GM21526 (cell line): ENCODE measurements at regions not wholly inside any gene's neighbourhood (a gene's known extent, or its start where the extent isn't known, plus 50 kb on each side); places are given as distances from the start of the nearest gene placed in this dataset.
"Not testable (repeated sequence)": the region's sequence is repeated elsewhere in the genome, so short reads cannot be mapped to it uniquely, and the experiment has no call there.

Source experiments
- ATAC-seq: cut with Tn5 transposase; IDR thresholded peaks from one replicate; pipeline ENCODE4 v1.9.1; 2021; ENCODE audit warnings: moderate library complexity; ENCODE audit not compliant: unreplicated experiment, low FRiP score

- ATAC-seq: not testable (repeated sequence)
These were observed 156.4 kb upstream of the NR3C2 start for GRCh38 chr4:148598418-148599207.

DNA sequence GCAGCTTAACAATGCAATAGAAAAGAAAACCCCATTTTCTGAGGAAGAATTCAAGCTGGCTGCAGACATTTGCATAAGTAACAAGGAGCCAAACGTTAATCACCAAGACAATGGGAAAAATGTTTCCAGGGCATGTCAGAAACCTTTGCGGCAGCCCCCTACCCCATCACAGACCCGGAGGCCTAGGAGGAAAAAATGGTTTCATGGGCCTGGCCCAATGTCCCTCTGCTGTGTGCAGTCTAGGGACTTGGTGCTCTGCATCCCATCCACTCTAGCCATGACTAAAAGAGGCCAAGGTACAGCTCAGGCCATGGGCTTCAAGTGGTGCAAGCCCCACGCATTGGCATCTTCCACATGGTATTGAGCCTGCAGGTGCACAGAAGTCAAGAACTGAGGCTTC lies 147.0 kb upstream of the NR3C2 start:
- ATAC-seq: no peak

GRCh38 chr4:148575577-148575976 lies 133.4 kb upstream of the NR3C2 start:
- ATAC-seq: no peak

DNA sequence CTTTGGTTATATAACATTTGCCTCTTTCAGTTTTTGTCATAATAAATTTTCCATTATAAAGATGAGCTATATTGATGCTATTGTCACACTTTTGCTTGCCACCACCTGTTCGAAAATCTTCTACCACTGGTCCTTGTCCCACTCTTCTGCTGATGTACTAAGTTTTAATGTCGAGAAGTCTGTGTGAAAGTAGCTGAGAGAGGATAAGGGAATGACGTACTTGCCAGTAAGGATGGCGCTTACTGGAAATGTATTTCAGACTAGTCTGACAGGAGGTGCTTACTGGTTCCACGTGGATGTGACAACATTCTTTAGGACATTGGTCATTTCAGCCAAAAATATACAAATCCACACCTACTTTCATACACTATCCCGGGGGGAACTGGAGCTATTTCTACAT lies 132.7 kb upstream of the NR3C2 start:
- no peak for ATAC-seq

DNA sequence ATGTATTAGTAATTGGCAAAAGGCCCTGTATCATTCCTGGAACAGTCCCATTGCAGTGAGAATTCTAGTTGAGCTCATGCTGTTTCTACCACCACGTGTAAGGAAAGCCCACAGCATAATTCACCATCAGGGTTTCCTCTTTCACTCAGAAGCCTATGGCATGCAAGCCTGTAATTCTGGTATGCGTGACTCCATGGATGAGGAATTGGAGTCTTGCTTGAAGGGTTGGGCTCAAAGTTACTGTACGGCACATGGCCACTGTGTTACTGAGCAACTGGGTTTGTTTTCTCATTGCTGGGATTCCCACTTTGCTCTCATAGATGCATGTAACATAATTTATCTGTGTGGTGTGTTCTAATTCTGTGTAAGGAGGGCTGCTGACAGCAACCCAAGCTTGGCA lies 132.3 kb upstream of the NR3C2 start:
- no peak for ATAC-seq

- ATAC-seq: no peak
These were observed 131.9 kb upstream of the NR3C2 start for GRCh38 chr4:148574066-148574465.

- no peak for ATAC-seq
These were observed 131.1 kb upstream of the NR3C2 start for GRCh38 chr4:148573296-148573695.

GRCh38 chr4:148565801-148566200 lies 123.6 kb upstream of the NR3C2 start:
- ATAC-seq: no peak

- no peak for ATAC-seq
These were observed 121.5 kb upstream of the NR3C2 start for GRCh38 chr4:148563684-148564083.

DNA sequence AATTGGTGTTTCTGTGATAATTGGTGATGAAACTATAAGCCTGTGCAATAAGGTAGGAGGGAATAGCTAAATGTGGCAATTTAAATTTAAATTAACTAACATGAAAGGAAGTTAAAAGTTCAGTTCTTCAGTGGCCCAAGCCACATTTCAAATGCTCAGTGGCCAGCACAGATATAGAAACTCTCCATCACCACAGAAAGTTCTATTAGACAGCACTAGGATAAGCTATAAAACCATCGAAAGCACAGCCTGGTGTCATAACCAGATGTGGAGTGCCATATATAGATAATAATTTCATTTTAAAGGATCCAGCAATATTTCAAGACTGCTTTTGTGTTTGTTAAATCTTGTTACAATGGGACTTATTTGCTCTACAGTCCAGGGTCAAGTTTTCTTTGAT lies 119.3 kb upstream of the NR3C2 start:
- ATAC-seq: no peak

DNA sequence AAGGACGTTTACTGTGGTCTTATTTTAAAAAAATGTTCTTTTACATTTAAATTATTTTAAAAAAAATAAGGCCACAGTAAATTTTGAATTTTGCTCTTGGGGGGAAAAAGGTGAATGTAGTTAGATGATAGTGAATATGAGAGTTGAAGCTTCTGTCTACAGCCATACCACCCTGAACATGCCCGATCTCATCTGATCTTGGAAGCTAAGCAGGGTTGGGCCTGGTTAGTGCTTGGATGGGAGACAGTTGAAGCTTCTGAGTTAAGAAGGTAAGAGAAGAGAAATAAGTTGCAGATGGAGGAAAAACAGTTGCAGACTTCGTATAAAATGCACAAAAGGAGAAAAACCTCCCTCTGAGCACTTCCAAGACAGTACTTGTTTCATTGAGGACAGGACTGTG lies 115.6 kb upstream of the NR3C2 start:
- no peak for ATAC-seq

GRCh38 chr4:148550788-148551187 lies 108.6 kb upstream of the NR3C2 start:
- no peak for ATAC-seq

DNA sequence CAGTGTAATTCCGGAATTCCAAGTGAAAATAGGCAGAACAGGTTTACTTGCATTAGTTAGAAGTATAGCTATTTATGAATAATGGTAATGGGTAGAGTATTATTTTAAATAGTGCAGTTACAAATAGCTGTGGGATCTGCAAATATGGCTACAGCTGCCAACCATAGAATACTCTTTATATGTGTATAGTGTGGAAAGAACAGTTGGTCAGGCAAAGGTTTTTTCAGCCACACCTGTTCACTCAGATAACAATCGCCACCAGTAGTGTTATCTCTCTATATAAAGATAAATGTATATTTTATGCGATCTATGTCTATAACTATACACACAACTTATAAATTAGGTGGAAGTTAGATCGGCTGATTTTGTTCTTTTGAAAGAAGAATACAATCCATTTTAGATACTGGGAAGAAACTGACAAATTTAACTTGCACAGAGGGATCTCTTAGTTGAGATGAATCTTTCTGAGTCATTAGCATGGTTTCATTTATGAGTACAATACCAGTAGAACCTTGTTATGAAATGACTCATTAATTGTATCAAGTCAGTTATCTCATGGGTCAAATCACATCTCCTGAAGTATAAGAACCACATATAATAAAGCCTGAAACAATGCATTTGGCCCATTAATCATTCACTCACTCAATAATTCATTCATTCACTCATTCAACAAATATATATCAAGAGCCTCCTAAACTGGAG lies 100.9 kb upstream of the NR3C2 start:
- ATAC-seq: no peak

GRCh38 chr4:148540622-148541326 lies 98.6 kb upstream of the NR3C2 start:
- ATAC-seq: no peak

- ATAC-seq: no peak
These were observed 97.2 kb upstream of the NR3C2 start for GRCh38 chr4:148539387-148539786.

DNA sequence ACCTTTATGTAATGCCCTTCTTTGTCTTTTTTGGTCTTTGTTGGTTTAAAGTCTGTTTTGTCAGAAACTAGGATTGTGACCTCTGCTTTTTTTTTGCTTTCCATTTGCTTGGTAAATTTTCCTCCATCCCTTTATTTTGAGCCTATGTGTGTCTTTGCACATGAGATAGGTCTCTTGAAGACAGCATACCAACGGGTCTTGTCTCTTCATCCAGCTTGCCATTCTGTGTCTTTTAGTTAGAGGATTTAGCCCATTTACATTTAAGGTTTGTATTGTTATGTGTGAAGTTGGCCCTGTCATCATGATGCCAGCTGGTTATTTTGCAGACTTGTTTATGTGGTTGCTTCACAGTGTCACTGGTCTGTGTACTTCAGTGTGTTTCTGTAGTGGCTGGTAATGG lies 91.6 kb upstream of the NR3C2 start:
- not testable (repeated sequence) for ATAC-seq

- ATAC-seq: no peak
These were observed 87.9 kb upstream of the NR3C2 start for GRCh38 chr4:148530114-148530513.

- ATAC-seq: no peak
These were observed 85.4 kb upstream of the NR3C2 start for GRCh38 chr4:148527571-148527970.

DNA sequence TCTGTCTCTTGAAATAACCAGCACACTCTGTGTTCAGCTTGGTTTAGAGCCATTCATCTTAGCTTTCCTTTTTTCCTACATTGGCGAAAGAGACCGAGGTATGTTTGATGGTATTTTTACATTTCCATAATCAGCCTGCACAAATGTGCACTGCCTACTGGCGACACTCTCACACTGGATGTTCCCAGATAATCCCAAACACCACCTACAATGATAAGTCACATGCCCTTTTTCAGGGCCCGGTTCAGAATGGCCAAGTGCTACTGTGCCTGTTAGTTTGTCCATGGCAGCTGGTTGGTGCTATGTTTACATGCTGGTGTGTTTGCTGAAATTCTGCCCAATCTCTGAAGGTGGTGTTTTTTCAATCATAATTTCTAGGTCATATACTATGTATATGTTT lies 80.8 kb upstream of the NR3C2 start:
- no peak for ATAC-seq

DNA sequence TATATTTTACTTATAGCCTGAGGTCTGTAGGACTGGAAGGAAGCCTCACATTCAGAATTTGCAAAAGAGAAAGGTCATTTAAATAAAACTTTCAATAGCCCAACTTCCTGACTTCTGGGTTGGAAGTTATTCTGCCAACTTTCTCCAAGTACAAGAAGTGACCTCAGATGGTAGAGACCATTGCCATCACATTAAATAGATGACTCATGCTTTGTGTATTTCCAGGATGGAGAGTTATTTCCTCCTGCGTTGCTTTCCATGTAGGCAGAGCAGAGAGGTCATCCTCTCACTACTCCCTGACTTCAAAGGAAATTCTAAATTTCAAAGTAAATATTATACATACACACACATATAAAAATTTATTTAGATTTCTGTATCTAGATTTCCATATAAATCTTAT lies 73.0 kb upstream of the NR3C2 start:
- no peak for ATAC-seq

DNA sequence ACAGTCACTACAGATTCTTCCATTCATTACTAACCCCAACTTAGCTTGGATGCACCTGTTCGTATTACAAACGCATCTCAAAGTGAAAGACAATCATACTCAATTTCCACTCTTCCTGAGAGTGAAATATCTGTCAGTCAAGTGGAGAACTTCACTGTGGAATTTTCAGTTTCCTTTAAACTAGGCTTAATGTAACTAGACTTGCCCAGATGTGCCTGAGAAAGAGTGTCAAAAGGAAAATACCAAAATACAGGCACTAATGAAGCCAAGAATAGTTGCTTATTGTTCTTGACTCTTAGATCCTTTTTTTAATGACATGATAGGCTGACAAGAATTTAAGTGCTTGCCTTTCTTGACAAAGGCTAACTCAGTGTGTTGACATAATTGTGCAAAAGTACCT lies 72.4 kb upstream of the NR3C2 start:
- ATAC-seq: no peak

DNA sequence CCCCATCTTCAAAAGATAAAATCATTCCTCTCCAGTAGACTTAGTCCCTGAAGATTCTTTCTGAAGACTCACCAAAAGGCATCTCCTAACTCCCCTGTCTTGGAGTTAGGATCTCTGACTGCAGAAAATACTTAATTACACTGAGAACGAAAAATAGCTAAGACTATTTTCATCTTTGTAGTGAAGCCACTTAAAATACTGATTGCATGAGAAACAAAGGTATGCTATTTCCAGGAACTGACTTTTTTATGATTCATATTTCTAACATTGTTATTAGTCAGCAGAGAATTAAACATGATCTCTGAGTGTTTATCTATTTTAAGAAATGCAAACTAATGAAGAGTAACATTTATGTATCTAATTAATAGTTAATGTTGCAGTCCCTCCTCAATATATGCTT lies 71.8 kb upstream of the NR3C2 start:
- no peak for ATAC-seq
